Hematopoietic multipotent progenitor cell treated with erythropoietin and hydrocortisone succinate and interleukin-3 and kit ligand, for 6 days (in vitro differentiated cells): ENCODE measurements at regions not wholly inside any gene's neighbourhood (a gene's known extent, or its start where the extent isn't known, plus 50 kb on each side); places are given as distances from the start of the nearest gene placed in this dataset.
"Not testable (repeated sequence)": the region's sequence is repeated elsewhere in the genome, so short reads cannot be mapped to it uniquely, and the experiment has no call there.

Experiments
- DNase-seq: peaks from one replicate; pipeline ENCODE4 v3.0.0-alpha.2; 2015

DNA sequence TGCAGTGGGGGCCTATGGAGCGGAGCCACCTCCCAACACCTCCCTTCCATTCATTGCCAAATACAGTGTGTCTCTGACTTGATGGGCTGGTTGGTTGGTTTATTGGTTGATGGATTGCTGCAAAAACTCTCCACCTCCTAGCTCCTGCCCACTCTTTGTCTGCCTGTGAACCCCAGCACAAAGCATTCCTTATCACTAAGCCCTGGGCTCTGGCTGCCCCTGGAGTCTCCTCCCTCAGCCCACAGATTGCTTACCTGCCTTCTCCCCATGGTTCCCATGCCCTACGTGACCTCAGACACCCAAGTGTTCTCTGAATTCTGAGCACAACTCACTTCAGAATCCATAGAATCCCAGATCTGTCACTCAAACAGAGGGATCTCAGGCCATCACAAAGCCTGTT is 139.1 kb upstream of the TPM1 start:
- DNase-seq: no peak

GRCh38 chr15:62904041-62904910 is 138.3 kb upstream of the TPM1 start:
- no peak for DNase-seq

GRCh38 chr15:62906627-62907026 is 135.9 kb upstream of the TPM1 start:
- DNase-seq: no peak

DNA sequence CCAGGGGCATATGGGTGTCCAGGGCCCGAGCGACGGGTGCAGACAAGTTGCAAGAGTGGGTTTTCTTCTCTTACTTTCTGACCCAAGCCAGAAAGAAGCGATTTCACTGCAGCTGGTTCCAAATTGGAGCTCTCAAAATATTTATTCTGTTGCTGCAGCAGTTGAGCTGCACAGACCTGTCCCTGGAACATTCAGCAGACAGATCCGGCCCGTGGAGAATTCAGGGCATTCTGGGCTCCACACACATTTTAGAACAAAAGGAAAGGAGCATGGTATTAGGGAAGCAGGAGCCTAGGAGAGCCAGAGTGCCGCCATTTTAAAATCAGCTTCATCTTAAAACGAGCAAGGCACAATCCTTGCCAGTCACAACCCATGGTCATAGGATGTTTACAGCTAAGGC is 135.3 kb upstream of the TPM1 start:
- DNase-seq: no peak

- not testable (repeated sequence) for DNase-seq
These were observed 134.2 kb upstream of the TPM1 start for GRCh38 chr15:62908341-62908740.

GRCh38 chr15:62909257-62909656 is 133.3 kb upstream of the TPM1 start:
- no peak for DNase-seq

DNA sequence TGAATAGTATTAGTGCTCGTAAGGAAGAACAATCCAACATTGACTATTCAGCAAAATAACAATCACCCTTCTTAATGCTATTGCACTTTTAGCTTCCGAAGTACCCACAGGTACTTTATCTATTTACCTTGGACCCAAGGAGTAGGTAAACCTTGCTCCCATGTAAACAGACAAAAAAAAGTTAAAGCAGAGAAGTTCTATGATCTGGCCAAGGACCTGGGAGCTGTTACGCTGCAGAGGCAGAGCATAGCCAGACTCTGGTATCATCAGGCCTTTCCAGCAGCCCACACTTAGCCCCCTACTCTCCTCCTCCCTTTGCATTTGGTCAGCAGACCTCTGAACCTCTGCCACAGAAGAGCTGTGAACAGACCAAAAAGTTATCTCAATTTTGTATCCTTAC is 130.3 kb upstream of the TPM1 start:
- DNase-seq: no peak

GRCh38 chr15:62912808-62913207 is 129.7 kb upstream of the TPM1 start:
- DNase-seq: no peak

- DNase-seq: no peak
These were observed 129.3 kb upstream of the TPM1 start for GRCh38 chr15:62913246-62913645.

- no peak for DNase-seq
These were observed 128.0 kb upstream of the TPM1 start for GRCh38 chr15:62914461-62915079.

DNA sequence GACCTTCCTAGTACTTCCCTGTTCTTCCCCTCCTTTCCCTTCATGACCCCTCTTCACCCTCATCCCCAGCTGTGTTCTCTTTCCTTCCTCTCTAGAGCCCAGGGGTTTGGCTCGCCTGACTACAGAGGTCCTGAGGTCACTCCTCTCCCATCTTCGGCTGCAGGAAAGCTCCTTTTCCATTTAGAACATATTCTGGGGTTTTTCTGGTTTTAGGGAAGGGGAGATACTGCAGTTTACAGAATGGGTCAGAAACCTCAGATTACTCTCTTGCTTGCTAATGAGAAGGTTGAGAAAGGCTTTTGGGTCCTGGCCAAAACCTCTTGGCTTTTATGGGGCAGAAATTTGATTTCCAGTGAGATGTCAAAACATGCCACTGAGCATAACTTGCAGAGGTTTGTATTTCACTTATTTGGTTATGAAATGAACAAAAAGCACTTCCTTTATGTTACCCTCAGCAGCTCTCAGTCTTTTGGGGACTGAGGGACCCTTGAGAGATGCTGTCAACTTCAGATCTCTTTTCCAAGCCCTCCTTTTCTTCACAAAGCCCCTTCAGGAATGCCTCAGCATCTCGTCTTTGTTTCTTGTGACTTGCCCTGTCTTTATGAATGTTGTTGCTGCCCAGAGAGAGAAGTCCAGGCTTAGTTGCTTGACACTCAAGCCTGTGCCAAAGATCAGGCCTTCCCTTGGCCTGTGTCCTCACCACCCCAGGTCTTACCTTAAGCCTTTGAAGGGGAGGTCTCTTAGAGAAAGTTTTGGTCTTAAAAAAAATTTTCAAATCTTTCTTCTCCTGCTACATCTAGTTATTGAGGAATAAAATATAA is 121.7 kb upstream of the TPM1 start:
- peak; percentile 14 for DNase-seq

DNA sequence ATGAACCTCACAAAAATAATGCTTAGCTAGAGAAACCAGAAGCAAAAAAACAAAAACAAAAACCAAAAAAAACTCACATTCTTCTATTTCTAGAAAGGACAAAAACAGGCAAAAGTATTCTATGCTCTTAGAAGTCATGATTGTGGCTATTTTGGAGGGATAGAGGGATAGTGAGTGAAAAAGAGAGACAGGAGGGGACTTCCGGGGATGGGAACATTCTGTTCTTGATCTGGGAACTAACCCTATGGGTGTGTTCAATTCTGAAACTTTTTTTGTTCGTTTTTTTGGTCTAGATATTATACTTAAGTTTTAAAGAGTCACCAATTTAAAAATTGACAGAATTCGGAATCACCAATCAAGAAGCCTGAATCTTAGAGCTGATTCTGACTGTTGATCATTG is 120.0 kb upstream of the TPM1 start:
- no peak for DNase-seq

- DNase-seq: no peak
These were observed 116.7 kb upstream of the TPM1 start for GRCh38 chr15:62925875-62926274.

DNA sequence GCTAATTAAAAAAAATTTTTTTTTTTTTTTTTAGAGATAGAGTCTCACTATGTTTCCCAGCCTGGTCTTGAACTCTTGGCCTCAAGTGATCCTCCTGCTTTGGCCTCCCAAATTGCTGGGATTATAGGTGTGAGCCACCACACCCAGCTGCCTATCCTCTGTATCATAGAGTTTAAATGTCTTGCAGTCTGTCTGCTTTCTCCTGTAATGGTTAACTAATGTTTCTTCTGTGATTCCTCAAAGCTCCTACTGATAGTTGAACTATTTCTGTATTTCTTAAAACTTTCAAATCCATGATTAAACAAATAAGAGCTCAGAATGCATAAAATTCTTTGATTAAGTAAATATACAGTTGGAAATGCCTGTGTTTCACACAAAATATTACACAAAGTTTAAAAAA is 115.4 kb upstream of the TPM1 start:
- no peak for DNase-seq

DNA sequence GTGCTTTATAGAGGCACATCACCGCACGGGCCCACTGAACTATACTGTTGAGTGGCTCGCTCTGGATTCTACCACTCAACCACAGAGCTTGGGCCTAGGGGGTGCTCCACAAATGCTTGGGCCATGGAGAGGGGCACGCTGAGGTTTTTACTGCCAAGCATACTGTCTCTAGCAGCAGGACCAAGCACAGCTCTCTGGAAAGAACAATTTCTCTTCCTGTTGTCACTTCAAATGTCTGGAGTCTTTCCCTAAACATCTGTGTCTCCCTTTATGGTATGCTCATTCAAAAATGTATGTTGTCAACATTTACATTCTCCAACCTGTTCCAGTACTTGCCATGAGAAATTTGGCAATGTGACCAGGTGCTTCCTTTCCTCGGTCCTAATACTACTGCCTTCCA is 114.7 kb upstream of the TPM1 start:
- no peak for DNase-seq

GRCh38 chr15:62928242-62928999 is 114.1 kb upstream of the TPM1 start:
- no peak for DNase-seq

DNA sequence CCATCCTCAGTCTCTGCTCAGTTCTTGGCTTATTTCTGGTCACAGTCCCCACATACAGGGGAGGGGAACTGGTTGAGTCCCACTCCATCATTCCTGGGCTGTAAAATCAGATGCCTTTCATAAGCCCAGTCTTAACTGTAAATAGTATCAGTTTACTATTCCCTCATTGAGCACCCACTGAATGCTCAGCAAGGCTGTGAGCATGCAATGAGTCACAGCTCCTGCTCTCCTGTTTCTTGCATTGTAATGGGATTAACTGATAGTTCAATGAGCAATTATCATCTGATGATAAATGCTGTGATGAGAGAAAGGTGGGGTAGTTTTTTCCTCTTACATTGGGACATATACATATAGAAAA is 113.6 kb upstream of the TPM1 start:
- DNase-seq: no peak

- DNase-seq: peak; percentile 35
These were observed 110.9 kb upstream of the TPM1 start for GRCh38 chr15:62931650-62932049.

- DNase-seq: no peak
These were observed 110.1 kb upstream of the TPM1 start for GRCh38 chr15:62932436-62932835.

- no peak for DNase-seq
These were observed 109.2 kb upstream of the TPM1 start for GRCh38 chr15:62933386-62933785.

DNA sequence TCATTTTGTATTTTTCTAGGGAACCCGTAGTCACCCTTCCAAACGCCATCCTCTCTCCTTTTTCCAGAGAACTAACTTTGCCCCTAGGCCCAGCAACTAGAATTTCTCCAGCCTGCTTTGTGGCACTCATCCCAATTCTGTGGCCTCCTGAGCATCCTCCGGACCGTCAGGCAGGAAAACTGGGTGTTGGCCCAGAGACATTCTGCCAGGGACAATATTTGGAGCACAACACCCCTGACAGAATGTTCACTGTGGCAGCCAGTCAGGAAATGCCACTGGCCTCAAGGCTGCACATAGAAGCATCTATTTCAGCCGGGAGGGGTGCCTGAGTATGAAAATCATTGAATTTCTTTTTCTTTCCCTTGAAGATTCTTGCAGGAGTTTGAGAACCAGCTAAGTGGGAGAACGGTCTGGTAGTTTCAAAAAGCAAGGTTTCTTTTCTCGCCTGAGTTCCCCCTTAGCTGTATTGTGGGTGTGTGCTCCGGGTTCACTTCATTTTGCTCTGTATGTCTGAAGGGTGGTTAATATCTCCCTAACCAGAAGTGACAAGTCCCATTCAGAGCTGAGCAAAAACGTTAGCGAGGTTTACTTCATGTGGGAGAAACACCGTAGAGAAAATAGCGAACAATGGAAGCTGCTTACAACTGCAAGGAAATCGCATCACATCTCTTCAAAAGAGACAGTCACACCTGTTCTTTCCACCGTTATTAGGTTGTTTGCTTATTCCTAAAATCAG is 108.1 kb upstream of the TPM1 start:
- no peak for DNase-seq
